ENCODE measurements at regions not wholly inside any gene's neighbourhood (a gene's known extent, or its start where the extent isn't known, plus 50 kb on each side); places are given as distances from the start of the nearest gene placed in this dataset.

GRCh38 chr4:181845617-181846016, 397.6 kb upstream of the TENM3 start:
- no peak for DNase-seq
- TF ChIP-seq POLR2A (IDR thresholded peaks at IDR 0.05; ENCODE audit: low read depth, low read length) (no peak), BHLHE40 (IDR thresholded peaks at IDR 0.05; ENCODE audit: low read depth, low read length) (no peak), FOS (IDR thresholded peaks at IDR 0.05; ENCODE audit: low read depth, low read length) (no peak), MAZ (IDR thresholded peaks at IDR 0.05; ENCODE audit: borderline replicate concordance, low read depth, low read length) (no peak), RFX5 (IDR thresholded peaks at IDR 0.05; ENCODE audit: low read depth, low read length) (no peak), USF2 (IDR thresholded peaks at IDR 0.05; ENCODE audit: low read depth, low read length) (no peak), ELK1 (IDR thresholded peaks at IDR 0.05; ENCODE audit: borderline replicate concordance, low read depth, low read length) (no peak), CEBPB (IDR thresholded peaks at IDR 0.05; ENCODE audit: low read depth, low read length) (no peak), MXI1 (IDR thresholded peaks at IDR 0.05; ENCODE audit: borderline replicate concordance, low read depth, low read length) (no peak), NFE2L2 (IDR thresholded peaks at IDR 0.05; ENCODE audit: low read depth, low read length) (no peak), RCOR1 (IDR thresholded peaks at IDR 0.05; ENCODE audit: insufficient replicate concordance, low read length) (no peak), RAD21 (IDR thresholded peaks at IDR 0.05; ENCODE audit: low read length) (no peak), CTCF (conservative IDR thresholded peaks at IDR 0.05; ENCODE audit: low read depth, low read length) (no peak), SMC3 (IDR thresholded peaks at IDR 0.05; ENCODE audit: low read depth, low read length) (no peak)

More at GRCh38 chr4:181845617-181846016, 397.6 kb upstream of the TENM3 start:
- H3K56ac ChIP-seq (ENCODE audit: extremely low read depth, insufficient read depth, low read length) = no peak overlapping the region
- dilution Hi-C loops (cut with HindIII; ENCODE audit: low sequenced_read_pairs, unreplicated experiment) (no loop called here), in situ Hi-C loops (cut with MboI; ENCODE audit: low sequenced_read_pairs) (no loop called here), intact Hi-C loops (cut with micrococcal nuclease) (no loop called here)
- H4K20me1 ChIP-seq (ENCODE audit: insufficient read depth, low read length) = no peaks in the 10 kb centered on the region
- no peaks in the 10 kb centered on the region for H3K27me3 ChIP-seq (ENCODE audit: control insufficient read depth, insufficient read depth, low read length)
- H3K4me1 ChIP-seq (ENCODE audit: control insufficient read depth, insufficient read depth, low read length) = no peaks in the 10 kb centered on the region
- H3K4me3 ChIP-seq (ENCODE audit: insufficient read depth, low read depth, low read length) = no peak overlapping the region
- ATAC-seq (ENCODE audit: low read depth) = no peak
- H3K14ac ChIP-seq (replicated peaks; ENCODE audit: low read depth, low read length) = no peak overlapping the region
- H3K36me3 ChIP-seq (ENCODE audit: control insufficient read depth, insufficient read depth, low read length) = no peaks in the 10 kb centered on the region
- ChIA-PET CTCF (no interaction called here), POLR2A (ENCODE audit: unreplicated experiment) (interaction anchor here (0.7 kb wide), 1 partner anchor 25 kb away, joined by 5 read pairs; no protein-coding TSS in a partner anchor)
- no peak overlapping the region for H2AK9ac ChIP-seq (replicated peaks; ENCODE audit: low read depth, low read length, poor library complexity)
- H3K9me3 ChIP-seq (ENCODE audit: control insufficient read depth, insufficient read depth, low read length) = no peaks in the 10 kb centered on the region
- H3K9me1 ChIP-seq (ENCODE audit: insufficient read depth, low read length) = no peaks in the 10 kb centered on the region
- no TSS peak for BruUV-seq (replicated peaks)
- H2BK5ac ChIP-seq (ENCODE audit: low read depth, low read length, poor library complexity, severe bottlenecking) = no peak overlapping the region
- no peak overlapping the region for H3K27ac ChIP-seq (ENCODE audit: insufficient read depth, low read length)
- no peak overlapping the region for H3K4me2 ChIP-seq (ENCODE audit: low read depth, low read length)
- no CpG with 5 or more reads among the region's 3 CpGs for WGBS, 2 experiments (ENCODE audit: extremely low coverage in 2 of 2, insufficient read length in 1 of 2)
- no peak overlapping the region for H2AK5ac ChIP-seq (ENCODE audit: low read depth, low read length)
- H2AFZ ChIP-seq (replicated peaks; ENCODE audit: low read length, poor library complexity) = no peak overlapping the region
- no peak overlapping the region for H4K5ac ChIP-seq (ENCODE audit: low read depth, low read length)
- no peak overlapping the region for H4K91ac ChIP-seq (ENCODE audit: insufficient read depth, low read depth, low read length)
- H2BK20ac ChIP-seq (ENCODE audit: low read depth, low read length) = no peak overlapping the region
- H2BK15ac ChIP-seq (ENCODE audit: low read depth, low read length) = no peak overlapping the region
- no peak overlapping the region for H3K18ac ChIP-seq (ENCODE audit: low read depth, low read length)
- H3K79me1 ChIP-seq (ENCODE audit: low read depth in 1 of 2, low read length in 2 of 2) = no peaks in the 10 kb centered on the region
- H3K4ac ChIP-seq (ENCODE audit: low read depth, low read length) = no peak overlapping the region
- H3K9ac ChIP-seq (ENCODE audit: low read depth, low read length) = no peak overlapping the region
- no peak overlapping the region for H3K23ac ChIP-seq (ENCODE audit: low read depth, low read length)
- H4K8ac ChIP-seq (ENCODE audit: low read depth in 2 of 2, low read length in 2 of 2) = no peak overlapping the region
- no peak overlapping the region for H2BK120ac ChIP-seq (ENCODE audit: low read depth, low read length)

Measured in IMR-90 (cell line).